ENCODE measurements at regions not wholly inside any gene's neighbourhood (a gene's known extent, or its start where the extent isn't known, plus 50 kb on each side); places are given as distances from the start of the nearest gene placed in this dataset.

DNA sequence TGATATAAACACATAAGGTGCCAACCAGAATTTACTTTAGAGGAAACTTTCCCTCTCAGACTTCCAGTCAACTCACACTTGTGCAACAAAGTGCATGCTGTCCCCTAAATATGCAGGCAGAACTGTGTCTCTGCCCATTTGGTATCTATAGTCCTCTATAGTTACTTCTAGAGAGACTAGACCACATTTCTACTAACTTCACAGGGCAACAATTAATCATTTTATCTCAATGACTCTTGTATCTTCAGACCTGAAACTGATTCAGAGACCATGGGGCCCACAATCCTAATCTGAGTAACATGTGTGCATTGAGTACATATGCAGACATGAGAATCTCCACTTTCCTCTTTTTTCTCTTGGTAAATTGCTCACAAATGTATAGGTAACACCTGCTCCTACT, 158.1 kb downstream of the ZNF486 start:
- Histone ChIP-seq H3K27me3 (no peaks in the 10 kb centered on the region), H3K9me3 (no peaks in the 10 kb centered on the region), H3K4me1 (no peaks in the 10 kb centered on the region), H3K4me3 (no peak overlapping the region), H3K36me3 (ENCODE audit: low read depth, missing control alignments) (no peaks in the 10 kb centered on the region), H3K27ac (no peak overlapping the region)
- DNase-seq: no peak
- intact Hi-C loops (cut with DNase I; ENCODE audit: low total_unique reads): no loop called here
- TF ChIP-seq, protein P1, sequence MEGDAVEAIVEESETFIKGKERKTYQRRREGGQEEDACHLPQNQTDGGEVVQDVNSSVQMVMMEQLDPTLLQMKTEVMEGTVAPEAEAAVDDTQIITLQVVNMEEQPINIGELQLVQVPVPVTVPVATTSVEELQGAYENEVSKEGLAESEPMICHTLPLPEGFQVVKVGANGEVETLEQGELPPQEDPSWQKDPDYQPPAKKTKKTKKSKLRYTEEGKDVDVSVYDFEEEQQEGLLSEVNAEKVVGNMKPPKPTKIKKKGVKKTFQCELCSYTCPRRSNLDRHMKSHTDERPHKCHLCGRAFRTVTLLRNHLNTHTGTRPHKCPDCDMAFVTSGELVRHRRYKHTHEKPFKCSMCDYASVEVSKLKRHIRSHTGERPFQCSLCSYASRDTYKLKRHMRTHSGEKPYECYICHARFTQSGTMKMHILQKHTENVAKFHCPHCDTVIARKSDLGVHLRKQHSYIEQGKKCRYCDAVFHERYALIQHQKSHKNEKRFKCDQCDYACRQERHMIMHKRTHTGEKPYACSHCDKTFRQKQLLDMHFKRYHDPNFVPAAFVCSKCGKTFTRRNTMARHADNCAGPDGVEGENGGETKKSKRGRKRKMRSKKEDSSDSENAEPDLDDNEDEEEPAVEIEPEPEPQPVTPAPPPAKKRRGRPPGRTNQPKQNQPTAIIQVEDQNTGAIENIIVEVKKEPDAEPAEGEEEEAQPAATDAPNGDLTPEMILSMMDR (IDR thresholded peaks at IDR 0.05): no peak
- no peak for TF ChIP-seq POLR2A (IDR thresholded peaks at IDR 0.05)

DNA sequence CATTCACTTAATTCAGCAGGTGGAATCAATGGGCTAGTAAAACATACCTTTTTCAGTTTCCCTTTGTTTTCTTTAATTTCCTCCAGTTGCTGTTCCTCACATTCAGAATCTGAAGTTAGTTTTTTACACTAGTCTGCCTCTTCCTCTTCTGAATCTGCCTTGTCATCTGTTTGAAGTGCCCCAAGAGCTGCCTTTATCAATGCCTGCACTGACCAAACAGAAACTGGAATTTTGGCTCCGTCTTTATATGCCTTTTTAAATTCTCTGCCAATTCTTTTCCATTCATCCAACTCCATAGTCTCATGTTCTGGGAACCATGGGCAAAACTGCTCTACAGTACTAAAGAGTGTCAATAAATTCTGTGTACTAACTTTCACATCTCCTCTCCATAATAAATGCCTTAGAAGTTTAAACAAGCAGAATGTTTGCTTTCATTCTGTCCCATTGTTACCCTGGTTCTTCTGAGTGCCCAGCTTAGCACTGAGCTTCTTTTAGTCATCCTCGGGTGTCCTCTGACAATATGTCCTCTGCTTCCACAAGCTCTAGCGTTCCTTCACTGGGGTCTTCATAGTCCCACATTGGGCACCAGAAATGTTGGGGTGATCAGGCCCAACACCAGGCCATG, 154.2 kb downstream of the ZNF486 start:
- Histone ChIP-seq H3K36me3 (ENCODE audit: low read depth, missing control alignments) (no peaks in the 10 kb centered on the region), H3K27ac (no peak overlapping the region), H3K27me3 (no peaks in the 10 kb centered on the region), H3K4me3 (no peak overlapping the region), H3K9me3 (no peaks in the 10 kb centered on the region), H3K4me1 (no peaks in the 10 kb centered on the region)
- TF ChIP-seq, protein P1 (IDR thresholded peaks at IDR 0.05): no peak
- DNase-seq: no peak
- WGBS, 2 donors: 78 to 89% methylated on average over 3 of the region's 3 CpGs
- intact Hi-C loops (cut with DNase I; ENCODE audit: low total_unique reads): no loop called here

DNA sequence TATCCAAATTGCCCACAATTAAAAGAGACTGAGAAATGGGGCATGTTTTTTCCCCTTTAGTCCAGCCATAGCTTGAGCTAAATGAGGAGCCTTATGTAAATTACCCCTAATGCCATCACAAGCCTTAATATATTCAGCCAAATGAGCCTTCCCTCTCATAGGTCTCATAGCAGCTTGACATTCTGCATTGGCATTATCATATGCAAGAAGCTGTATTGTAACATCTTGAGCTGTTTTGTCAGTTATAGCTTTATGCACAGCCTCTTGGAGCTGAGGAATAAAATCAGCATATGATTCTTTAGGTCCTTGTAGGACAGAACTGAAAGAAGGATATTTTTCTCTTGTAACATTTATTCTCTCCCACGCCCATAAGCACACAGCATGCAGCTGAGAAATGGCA, 153.2 kb downstream of the ZNF486 start:
- Histone ChIP-seq H3K4me1 (no peaks in the 10 kb centered on the region), H3K9me3 (no peaks in the 10 kb centered on the region), H3K27me3 (no peaks in the 10 kb centered on the region), H3K27ac (no peak overlapping the region), H3K36me3 (ENCODE audit: low read depth, missing control alignments) (no peaks in the 10 kb centered on the region), H3K4me3 (no peak overlapping the region)
- TF ChIP-seq, protein P1 (IDR thresholded peaks at IDR 0.05): no peak
- TF ChIP-seq POLR2A (IDR thresholded peaks at IDR 0.05): no peak
- intact Hi-C loops (cut with DNase I; ENCODE audit: low total_unique reads): no loop called here
- WGBS, 2 donors: 23 to 35% methylated on average over 1 of the region's 1 CpG
- no peak for DNase-seq

DNA sequence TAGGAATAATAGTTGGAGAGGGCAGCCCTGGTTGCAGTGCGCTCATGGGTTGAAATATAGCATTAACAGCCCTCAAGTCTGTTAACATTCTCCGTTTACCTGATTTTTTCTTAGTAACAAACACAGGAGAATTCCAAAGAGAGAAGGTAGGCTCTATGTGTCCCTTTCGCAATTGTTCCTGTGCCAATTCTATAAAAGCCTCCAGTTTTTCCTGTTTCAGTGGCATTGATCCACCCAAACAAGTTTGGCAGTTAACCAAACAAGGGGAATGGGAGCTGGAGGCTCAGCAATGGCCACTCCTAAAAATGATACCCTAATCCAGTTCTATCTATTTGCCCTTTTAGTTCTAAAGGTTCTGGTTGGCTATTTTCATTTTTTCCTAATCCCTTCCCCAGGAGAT, 151.6 kb downstream of the ZNF486 start:
- intact Hi-C loops (cut with DNase I; ENCODE audit: low total_unique reads): no loop called here

DNA sequence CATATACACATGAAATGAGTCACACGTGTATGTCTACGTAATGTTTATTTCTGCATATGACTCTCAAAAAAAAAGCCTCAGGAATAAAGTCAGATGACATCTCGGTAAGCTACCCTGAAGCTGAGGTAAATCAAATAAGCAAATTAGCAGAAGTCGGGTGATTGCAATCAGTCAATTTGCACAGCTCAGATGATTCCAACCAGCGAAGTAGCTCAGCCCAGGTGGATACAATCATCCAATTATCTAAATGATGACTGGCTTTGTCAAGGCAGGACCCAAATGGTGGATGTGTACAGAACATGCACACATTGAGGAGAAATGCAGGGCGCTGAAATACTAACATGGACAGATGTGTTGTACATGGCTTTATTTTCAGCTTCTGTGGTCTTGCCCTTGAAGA, 148.5 kb downstream of the ZNF486 start:
- TF ChIP-seq POLR2A (IDR thresholded peaks at IDR 0.05): no peak
- TF ChIP-seq, protein P1 (IDR thresholded peaks at IDR 0.05): no peak
- 75 to 76% methylated on average over 6 of the region's 6 CpGs for WGBS, 2 donors
- no peaks in the 10 kb centered on the region for H3K27me3 ChIP-seq
- H3K36me3 ChIP-seq (ENCODE audit: low read depth, missing control alignments): no peaks in the 10 kb centered on the region
- H3K4me1 ChIP-seq: no peaks in the 10 kb centered on the region
- no peak for DNase-seq
- H3K9me3 ChIP-seq: no peaks in the 10 kb centered on the region
- H3K4me3 ChIP-seq: no peak overlapping the region
- intact Hi-C loops (cut with DNase I; ENCODE audit: low total_unique reads): no loop called here
- no peak overlapping the region for H3K27ac ChIP-seq

More for the DNA sequence above, 151.6 kb downstream of the ZNF486 start:
- H3K4me1 ChIP-seq: no peaks in the 10 kb centered on the region
- H3K36me3 ChIP-seq (ENCODE audit: low read depth, missing control alignments): no peaks in the 10 kb centered on the region
- no peak overlapping the region for H3K27ac ChIP-seq
- TF ChIP-seq, protein P1 (IDR thresholded peaks at IDR 0.05): no peak
- no peak for TF ChIP-seq POLR2A (IDR thresholded peaks at IDR 0.05)
- WGBS, 2 donors: 70 to 90% methylated on average over 3 of the region's 3 CpGs
- H3K4me3 ChIP-seq: no peak overlapping the region
- no peaks in the 10 kb centered on the region for H3K27me3 ChIP-seq
- no peak for DNase-seq
- H3K9me3 ChIP-seq: no peaks in the 10 kb centered on the region
